Thoracic aorta (tissue), 2 donors: ENCODE measurements at regions not wholly inside any gene's neighbourhood (a gene's known extent, or its start where the extent isn't known, plus 50 kb on each side); places are given as distances from the start of the nearest gene placed in this dataset.

Experiments used
- ATAC-seq: fragments of 150-250 bp; one replicate; pipeline ENCODE4 v1.8.0; 2017; ENCODE audit warnings: low read depth; ENCODE audit not compliant: insufficient number of reproducible peaks, low FRiP score
- DNase-seq: peaks from one replicate; pipeline ENCODE4 v3.0.0-alpha.2; 2020; ENCODE audit warnings: low spot score
- H3K27ac ChIP-seq, 2 donors: fragments of 200-600 bp; sonication (generic); 1 replicate in 1 of 2; 2 replicates in 1 of 2; pipeline ENCODE4 v1.5.1; 2016; ENCODE audit warnings: mild to moderate bottlenecking in 2 of 2, moderate library complexity in 2 of 2
- H3K27me3 ChIP-seq: fragments of 200-600 bp; sonication (generic); replicated peaks from 2 replicates; pipeline ENCODE4 v1.6.0; 2016; ENCODE audit warnings: mild to moderate bottlenecking; ENCODE audit not compliant: insufficient read depth
- H3K36me3 ChIP-seq: fragments of 200-600 bp; sonication (generic); one replicate; pipeline ENCODE4 v1.5.1; 2016
- H3K4me1 ChIP-seq, 2 donors: fragments of 200-600 bp; sonication (generic); 1 replicate in 1 of 2; 2 replicates in 1 of 2; pipeline versions ENCODE4 v1.5.1 to v1.6.0; 2016; ENCODE audit warnings: low read depth in 2 of 2, mild to moderate bottlenecking in 1 of 2; ENCODE audit not compliant: control insufficient read depth in 1 of 2
- H3K4me3 ChIP-seq: fragments of 200-600 bp; sonication (generic); 2 replicates; pipeline ENCODE4 v1.5.1; 2016; ENCODE audit warnings: mild to moderate bottlenecking
- H3K9me3 ChIP-seq: fragments of 200-600 bp; sonication (generic); 2 replicates; pipeline ENCODE4 v1.5.1; 2016
- CTCF ChIP-seq: fragments of 200-600 bp; sonication (generic); IDR thresholded peaks from one replicate; pipeline ENCODE4 v1.5.1; 2019; ENCODE audit warnings: antibody characterized with exemption

GRCh38 chr1:112850034-112850757 lies 105.8 kb downstream of the SLC16A1 start:
- Histone ChIP-seq H3K36me3 (no peaks in the 10 kb centered on the region), H3K27me3 (no peaks in the 10 kb centered on the region), H3K4me1 (peaks cover 4 to 12% of the 10 kb centered on the region in 2 donors), H3K27ac (no peak overlapping the region), H3K4me3 (peak overlapping the region; percentile 66), H3K9me3 (no peaks in the 10 kb centered on the region)
- TF ChIP-seq CTCF: no peak
- ATAC-seq (no peak), DNase-seq (no peak)

- Histone ChIP-seq H3K4me3 (peak overlapping the region; percentile 66), H3K27me3 (no peaks in the 10 kb centered on the region)
- no peak for DNase-seq
These were observed 106.5 kb downstream of the SLC16A1 start for GRCh38 chr1:112849425-112850033.

GRCh38 chr1:112841825-112842224 lies 114.2 kb downstream of the SLC16A1 start:
- Histone ChIP-seq H3K9me3 (no peaks in the 10 kb centered on the region), H3K4me1 (no peaks in the 10 kb centered on the region), H3K4me3 (no peak overlapping the region), H3K27ac (no peak overlapping the region), H3K27me3 (no peaks in the 10 kb centered on the region), H3K36me3 (no peaks in the 10 kb centered on the region)
- DNase-seq (no peak), ATAC-seq (no peak)
- no peak for TF ChIP-seq CTCF

More at GRCh38 chr1:112849425-112850033, 106.5 kb downstream of the SLC16A1 start:
- Histone ChIP-seq H3K9me3 (no peaks in the 10 kb centered on the region), H3K27ac (no peak overlapping the region), H3K36me3 (no peaks in the 10 kb centered on the region), H3K4me1 (peaks cover 4 to 12% of the 10 kb centered on the region in 2 donors)
- no peak for TF ChIP-seq CTCF
- no peak for ATAC-seq

- DNase-seq (no peak), ATAC-seq (no peak)
- no peak for TF ChIP-seq CTCF
- no peaks in the 10 kb centered on the region for H3K27me3 ChIP-seq
- no peaks in the 10 kb centered on the region for H3K4me1 ChIP-seq
- H3K9me3 ChIP-seq: no peaks in the 10 kb centered on the region
- H3K36me3 ChIP-seq: no peaks in the 10 kb centered on the region
- no peak overlapping the region for H3K4me3 ChIP-seq
- no peak overlapping the region for H3K27ac ChIP-seq
These were observed 115.1 kb downstream of the SLC16A1 start for GRCh38 chr1:112840631-112841624.

GRCh38 chr1:112836642-112837041 lies 119.4 kb downstream of the SLC16A1 start:
- no peak for ATAC-seq
- H3K4me1 ChIP-seq: no peaks in the 10 kb centered on the region

More at GRCh38 chr1:112836642-112837041, 119.4 kb downstream of the SLC16A1 start:
- no peak for TF ChIP-seq CTCF
- Histone ChIP-seq H3K27me3 (no peaks in the 10 kb centered on the region), H3K9me3 (no peaks in the 10 kb centered on the region), H3K27ac (no peak overlapping the region), H3K4me3 (no peak overlapping the region), H3K36me3 (no peaks in the 10 kb centered on the region)
- DNase-seq: no peak
